Glutamatergic neuron (in vitro differentiated cells): ENCODE measurements at regions not wholly inside any gene's neighbourhood (a gene's known extent, or its start where the extent isn't known, plus 50 kb on each side); places are given as distances from the start of the nearest gene placed in this dataset.
"Not testable (repeated sequence)": the region's sequence is repeated elsewhere in the genome, so short reads cannot be mapped to it uniquely, and the experiment has no call there.

ENCODE experiments used
- DNase-seq: peaks from one replicate; pipeline ENCODE4 v3.0.0; 2022
- H3K27ac Mint-ChIP-seq: one replicate; pipeline ENCODE4 v1.8.0; 2020; ENCODE audit warnings: mild to moderate bottlenecking, mixed read lengths, inconsistent platforms; ENCODE audit not compliant: unreplicated experiment
- H3K27me3 Mint-ChIP-seq: one replicate; pipeline ENCODE4 v1.8.0; 2020; ENCODE audit warnings: mild to moderate bottlenecking, moderate library complexity, mixed read lengths, inconsistent platforms; ENCODE audit not compliant: unreplicated experiment
- H3K36me3 Mint-ChIP-seq: one replicate; pipeline ENCODE4 v1.8.0; 2020; ENCODE audit warnings: mild to moderate bottlenecking, mixed read lengths, inconsistent platforms; ENCODE audit not compliant: unreplicated experiment
- H3K4me1 Mint-ChIP-seq: one replicate; pipeline ENCODE4 v1.8.0; 2020; ENCODE audit warnings: mild to moderate bottlenecking, low read depth, mixed read lengths, inconsistent platforms; ENCODE audit not compliant: unreplicated experiment
- H3K4me3 Mint-ChIP-seq: one replicate; pipeline ENCODE4 v1.8.0; 2020; ENCODE audit warnings: mild to moderate bottlenecking, mixed read lengths, inconsistent platforms; ENCODE audit not compliant: unreplicated experiment
- H3K9me3 Mint-ChIP-seq: one replicate; pipeline ENCODE4 v1.8.0; 2020; ENCODE audit warnings: mild to moderate bottlenecking, moderate library complexity, mixed read lengths, inconsistent platforms; ENCODE audit not compliant: unreplicated experiment
- CTCF ChIP-seq: fragments of 200-600 bp; sonication (generic); IDR thresholded peaks from one replicate; pipeline ENCODE4 v1.5.0; 2021; ENCODE audit not compliant: partially characterized antibody, unreplicated experiment

- H3K4me3 Mint-ChIP-seq = no peak overlapping the region
- H3K4me1 Mint-ChIP-seq = peaks cover 23% of the 10 kb centered on the region
- TF ChIP-seq CTCF = no peak
- H3K36me3 Mint-ChIP-seq = no peaks in the 10 kb centered on the region
- H3K27ac Mint-ChIP-seq = no peak overlapping the region
- peaks cover 10% of the 10 kb centered on the region for H3K9me3 Mint-ChIP-seq
- no peak for DNase-seq
- H3K27me3 Mint-ChIP-seq = peaks cover 3% of the 10 kb centered on the region
These were observed 232.8 kb upstream of the MCHR2 start for GRCh38 chr6:100226811-100227210.

DNA sequence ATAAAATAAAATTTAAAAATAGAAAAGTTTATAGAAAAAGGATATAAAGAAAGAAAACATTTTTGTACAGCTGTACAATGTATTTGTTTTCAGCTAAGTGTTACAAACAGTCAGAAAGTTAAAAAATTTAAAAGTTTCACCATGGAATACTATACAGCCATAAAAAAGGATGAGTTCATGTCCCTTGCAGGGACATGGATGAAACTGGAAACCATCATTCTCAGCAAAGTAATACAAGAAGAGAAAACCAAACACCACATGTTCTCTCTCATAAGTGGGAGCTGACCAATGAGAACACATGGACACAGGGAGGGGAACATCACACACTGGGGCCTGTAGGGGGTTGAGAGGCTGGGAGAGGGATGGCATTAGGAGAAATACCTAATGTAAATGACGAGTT is 229.9 kb upstream of the MCHR2 start:
- DNase-seq, H3K27me3 Mint-ChIP-seq, H3K4me3 Mint-ChIP-seq, H3K9me3 Mint-ChIP-seq, H3K36me3 Mint-ChIP-seq, H3K27ac Mint-ChIP-seq: not testable (repeated sequence)
- peaks cover 12% of the 10 kb centered on the region for H3K4me1 Mint-ChIP-seq

GRCh38 chr6:100220543-100220942 is 226.5 kb upstream of the MCHR2 start:
- Mint-ChIP-seq H3K36me3 (no peaks in the 10 kb centered on the region), H3K4me1 (peaks cover 12% of the 10 kb centered on the region), H3K9me3 (peaks cover 3% of the 10 kb centered on the region)

DNA sequence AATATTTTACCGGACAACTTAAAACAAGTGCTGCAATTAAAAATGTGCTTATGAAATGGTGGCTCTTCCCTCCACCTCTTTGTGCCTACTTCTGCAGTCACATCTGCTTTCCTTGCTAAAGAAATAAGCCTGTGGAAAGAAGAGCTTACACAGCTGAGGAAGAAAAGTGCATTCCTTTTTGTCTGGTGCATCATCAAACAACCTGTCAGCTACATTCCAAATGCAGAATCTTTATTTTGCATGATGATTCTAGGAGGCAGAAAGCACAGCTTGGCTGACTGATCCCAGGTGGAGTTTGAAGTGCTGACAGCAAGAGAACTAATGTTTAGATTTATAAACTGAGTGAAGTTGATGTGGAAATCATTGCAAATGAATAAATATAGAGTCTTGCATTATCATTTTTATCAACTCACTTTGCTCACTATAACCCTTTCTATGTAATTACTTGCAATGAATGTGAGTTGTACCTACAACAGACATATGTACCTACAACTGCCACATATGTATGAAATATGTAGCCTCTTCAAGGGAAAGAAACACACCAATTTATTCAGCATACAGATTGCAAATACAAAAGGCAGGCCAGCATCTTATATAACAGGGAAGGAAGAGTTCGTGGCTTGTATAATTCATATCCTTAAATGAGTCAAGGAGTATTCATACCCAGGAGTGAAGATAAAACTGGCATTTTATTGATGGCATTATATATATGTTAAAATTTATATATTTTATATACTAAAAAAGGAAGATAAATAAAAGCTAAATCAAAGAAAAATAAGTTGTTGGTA is 223.4 kb upstream of the MCHR2 start:
- no peak for TF ChIP-seq CTCF

More at GRCh38 chr6:100220543-100220942, 226.5 kb upstream of the MCHR2 start:
- H3K4me3 Mint-ChIP-seq = no peak overlapping the region
- peaks cover 2% of the 10 kb centered on the region for H3K27me3 Mint-ChIP-seq
- TF ChIP-seq CTCF = no peak
- no peak overlapping the region for H3K27ac Mint-ChIP-seq
- no peak for DNase-seq

DNA sequence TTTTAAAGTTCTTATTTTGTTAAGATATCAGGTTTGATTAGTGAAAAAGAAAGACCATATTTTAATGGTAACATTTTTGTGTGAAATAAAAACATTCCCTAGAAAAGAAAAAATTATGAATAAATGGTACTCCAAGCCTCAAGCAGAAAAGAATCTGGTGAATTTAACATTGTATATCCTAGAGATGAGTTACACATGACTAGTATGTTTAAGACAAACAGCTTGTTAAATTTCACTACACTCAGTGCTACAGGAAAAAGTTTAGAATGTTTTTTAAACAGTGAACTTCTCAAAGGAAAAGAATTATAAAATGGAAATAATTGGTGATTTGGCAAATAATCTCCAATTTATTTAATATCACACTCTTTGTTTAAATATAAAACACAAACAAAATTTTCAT is 222.7 kb upstream of the MCHR2 start:
- no peak overlapping the region for H3K27ac Mint-ChIP-seq
- peaks cover 18% of the 10 kb centered on the region for H3K4me1 Mint-ChIP-seq
- DNase-seq = no peak

More for the DNA sequence above, 223.4 kb upstream of the MCHR2 start:
- Mint-ChIP-seq H3K4me1 (peaks cover 16% of the 10 kb centered on the region), H3K9me3 (peaks cover 1% of the 10 kb centered on the region), H3K36me3 (no peaks in the 10 kb centered on the region), H3K27me3 (peaks cover 7% of the 10 kb centered on the region), H3K4me3 (no peak overlapping the region), H3K27ac (peak overlapping the region; percentile 13)
- no peak for DNase-seq

More for the DNA sequence above, 222.7 kb upstream of the MCHR2 start:
- Mint-ChIP-seq H3K9me3 (peaks cover 1% of the 10 kb centered on the region), H3K36me3 (no peaks in the 10 kb centered on the region), H3K4me3 (no peak overlapping the region), H3K27me3 (peaks cover 7% of the 10 kb centered on the region)
- no peak for TF ChIP-seq CTCF
